Left renal pelvis (tissue), 4 donors: ENCODE measurements at regions not wholly inside any gene's neighbourhood (a gene's known extent, or its start where the extent isn't known, plus 50 kb on each side); places are given as distances from the start of the nearest gene placed in this dataset.

Experiments
- DNase-seq, 4 donors: peaks; one replicate each; pipeline ENCODE4 v3.0.0-alpha.2; 2013; ENCODE audit warnings: low read depth in 4 of 4, low spot score in 3 of 4

DNA sequence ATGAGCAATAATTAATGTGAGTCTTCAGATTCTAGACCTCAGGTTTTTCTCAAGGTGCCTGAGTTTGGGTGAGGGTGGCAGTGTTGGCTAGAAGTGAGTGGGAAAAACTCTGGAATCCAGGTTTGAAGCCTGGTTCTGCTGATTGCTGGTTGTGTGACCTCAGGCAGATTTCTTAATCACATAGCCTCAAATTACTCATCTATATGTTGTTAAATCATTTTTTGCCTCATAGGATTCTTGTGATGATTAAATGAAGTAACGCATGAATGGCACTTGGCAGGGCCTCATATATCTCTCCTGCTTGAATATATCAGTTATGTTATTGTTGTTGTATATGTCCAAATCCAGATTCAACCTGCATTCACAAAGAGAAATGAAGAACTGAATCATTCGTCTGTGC lies 60.5 kb downstream of the NR2F2 start:
- no peak for DNase-seq

DNA sequence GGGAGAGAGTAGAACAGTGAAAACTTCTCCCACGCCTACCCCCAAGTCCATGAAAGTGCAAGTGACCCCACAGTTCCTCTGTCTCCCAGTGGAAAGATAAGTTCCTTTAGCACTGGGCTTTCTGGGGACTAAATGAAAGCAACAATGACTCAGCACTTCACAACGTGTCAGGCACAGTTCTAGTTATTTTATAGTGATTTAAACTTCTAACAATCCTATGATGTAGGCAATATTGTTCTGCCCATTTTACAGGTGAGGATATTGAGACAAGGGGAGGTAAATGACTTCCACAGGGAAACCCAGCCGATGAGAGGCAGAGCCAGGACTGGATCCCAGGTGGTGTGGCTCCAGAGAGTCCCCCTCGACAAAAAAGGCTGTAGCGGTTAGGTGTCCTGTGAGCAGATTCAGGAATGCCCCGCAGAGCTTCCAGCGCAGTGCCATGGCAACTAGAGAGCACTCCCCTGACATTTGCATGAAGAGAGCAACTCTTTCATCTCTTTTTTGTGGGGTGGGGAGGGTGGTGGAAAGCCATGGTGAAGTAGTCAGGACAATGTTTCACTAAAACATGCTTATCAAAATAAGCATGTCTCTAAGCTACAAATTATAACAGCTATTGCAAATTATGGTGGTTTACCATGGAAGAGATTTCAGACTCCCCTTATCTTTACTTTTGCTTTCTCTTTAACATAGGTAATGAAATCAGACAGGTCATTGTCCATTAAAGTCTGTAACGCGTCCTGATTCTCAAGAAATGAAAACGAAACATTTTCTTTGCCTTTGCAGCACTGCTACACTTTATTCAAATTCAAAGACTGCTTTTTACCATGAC lies 62.1 kb downstream of the NR2F2 start:
- DNase-seq = no peak

DNA sequence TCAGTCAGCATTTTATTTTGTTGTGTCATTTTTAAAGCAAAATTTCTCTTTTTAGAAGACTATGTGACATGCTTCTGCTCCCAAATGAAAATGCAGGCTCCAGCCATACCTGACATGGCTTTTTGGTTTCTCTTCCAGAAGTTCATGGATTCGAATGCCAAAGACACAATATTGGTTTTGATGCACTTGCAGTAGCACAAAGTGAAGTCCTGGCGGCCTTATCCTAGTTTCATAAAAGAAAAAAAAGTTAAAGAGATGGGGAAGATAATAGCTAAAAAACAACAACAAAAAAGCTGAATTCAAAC lies 62.7 kb downstream of the NR2F2 start:
- DNase-seq = no peak

DNA sequence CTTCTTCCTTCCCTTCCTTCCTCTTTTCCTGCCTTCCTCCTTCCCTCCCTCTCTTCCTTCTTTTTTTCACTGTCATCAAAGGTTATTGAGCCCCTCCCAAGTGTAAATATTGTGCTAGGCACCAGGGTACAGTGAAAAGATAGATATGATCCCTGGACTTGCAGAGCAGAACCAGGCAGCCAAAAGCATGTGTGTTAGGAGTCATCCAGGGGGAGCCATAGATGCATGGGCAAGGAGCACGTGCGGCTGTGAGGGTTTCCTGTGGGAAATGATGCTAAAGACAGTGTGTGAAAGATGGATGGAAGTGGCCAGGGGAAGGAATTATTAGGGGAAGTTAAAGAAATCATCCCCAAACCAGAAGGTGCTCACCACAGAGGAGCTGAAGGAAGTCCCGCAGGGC lies 65.2 kb downstream of the NR2F2 start:
- no peak for DNase-seq

DNA sequence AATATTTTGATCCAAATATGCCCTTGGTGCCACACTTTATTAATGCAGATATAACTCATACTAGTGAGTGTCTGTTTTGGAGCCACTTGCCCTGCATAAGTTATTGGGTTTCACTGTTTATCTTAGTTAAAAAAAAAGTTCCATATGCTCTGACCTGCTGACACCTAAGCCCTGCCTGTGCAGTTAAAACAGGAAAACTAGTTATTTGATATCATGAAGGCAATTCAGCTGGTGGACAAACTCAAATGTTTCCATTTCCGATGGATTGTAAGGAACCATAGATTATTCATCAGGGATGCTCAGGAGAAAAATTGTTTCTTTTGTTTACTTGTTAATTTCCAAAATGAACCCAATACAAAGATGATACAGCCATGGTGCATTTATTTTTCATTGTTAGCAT lies 68.3 kb downstream of the NR2F2 start:
- no peak for DNase-seq

DNA sequence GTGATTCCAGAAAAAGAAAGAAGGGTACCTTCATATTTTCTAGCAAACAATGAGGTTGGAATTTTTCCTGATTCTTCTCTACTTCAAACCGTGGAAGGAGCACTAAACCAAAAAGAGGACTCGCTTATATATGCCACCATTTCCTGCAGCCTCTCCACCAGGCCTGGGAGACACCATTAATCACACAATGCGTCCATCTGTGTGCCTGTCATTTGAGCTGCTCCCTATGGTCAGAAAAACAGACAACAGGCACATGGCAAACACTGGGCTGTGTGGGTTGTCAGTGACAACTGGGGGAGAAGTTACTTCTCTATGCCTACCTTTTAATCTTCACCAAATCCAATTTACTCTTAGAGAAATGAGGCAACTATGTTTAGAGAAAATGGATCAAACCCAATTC lies 71.9 kb downstream of the NR2F2 start:
- no peak for DNase-seq

DNA sequence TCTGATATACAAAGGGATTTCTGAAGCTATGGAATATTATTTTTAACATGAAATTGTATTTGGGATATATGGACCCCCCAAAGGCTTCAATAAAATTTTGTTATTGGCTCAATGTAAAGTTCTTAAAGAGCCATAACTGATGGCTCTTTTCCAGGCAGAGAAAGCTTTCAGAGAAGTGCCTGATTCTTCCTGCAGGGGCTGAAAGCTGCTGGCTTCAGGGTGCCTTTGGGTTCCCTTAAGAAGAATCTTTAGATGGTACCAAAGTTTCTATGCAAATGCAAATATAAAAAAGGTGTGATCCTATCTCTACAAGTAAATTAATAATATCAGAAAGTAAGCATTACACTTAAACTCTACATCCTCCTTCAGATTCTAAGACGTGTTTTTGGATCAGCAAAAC lies 72.6 kb downstream of the NR2F2 start:
- no peak for DNase-seq

DNA sequence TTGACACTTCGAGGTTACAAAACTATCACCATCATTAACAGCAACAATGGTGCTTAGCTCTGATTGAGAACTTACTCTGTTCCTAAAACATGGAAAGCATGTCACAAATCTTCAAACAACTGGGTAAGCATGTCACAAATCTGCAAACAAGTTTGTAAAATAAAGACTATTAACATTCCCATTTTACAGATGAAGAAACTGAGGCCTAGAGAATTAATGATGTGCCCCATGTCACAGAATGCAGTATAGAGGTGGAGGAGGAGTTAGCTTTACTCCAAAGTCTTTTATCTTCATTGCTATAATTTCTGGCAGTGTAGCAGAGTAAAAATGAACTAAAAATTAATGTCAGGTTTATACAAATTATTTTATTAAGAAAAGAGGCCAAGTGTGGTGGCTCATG lies 73.4 kb downstream of the NR2F2 start:
- DNase-seq = no peak

DNA sequence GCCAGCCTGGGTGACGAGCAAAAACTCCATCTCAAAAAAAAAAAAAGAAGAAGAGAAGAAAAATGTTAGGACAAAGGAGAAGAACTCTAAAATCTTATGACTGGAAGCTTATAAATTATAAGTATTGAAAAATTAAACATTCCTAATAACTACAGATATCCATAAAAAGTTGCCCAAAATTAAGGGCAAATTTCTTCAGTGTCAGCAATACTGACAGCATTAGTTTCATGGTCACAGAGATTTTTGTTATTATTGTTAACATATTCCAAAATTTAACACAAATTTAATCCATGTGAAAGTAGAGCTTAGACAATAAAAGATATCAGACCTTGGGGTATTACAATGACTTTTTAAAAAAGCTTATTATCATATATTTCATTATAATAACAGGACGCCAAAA lies 74.1 kb downstream of the NR2F2 start:
- no peak for DNase-seq

DNA sequence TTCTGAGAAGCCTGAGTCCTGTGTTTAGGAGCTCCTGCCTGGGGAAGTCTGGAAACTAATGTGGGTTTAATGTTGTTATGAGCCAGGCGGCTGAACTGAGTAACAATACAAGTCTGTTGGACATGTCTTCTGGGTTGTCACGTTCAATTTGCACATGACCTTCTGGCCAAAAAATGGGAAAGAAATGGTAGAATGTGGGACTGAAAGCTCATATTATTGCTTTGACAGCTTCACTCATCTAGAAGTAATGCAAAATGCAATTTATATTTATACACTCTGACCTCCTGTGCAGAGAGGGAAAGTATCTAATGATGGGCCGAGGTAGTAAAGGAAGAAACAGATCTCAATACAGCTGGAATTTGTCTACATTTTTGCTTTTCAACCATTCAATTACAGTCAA lies 75.8 kb downstream of the NR2F2 start:
- no peak for DNase-seq

DNA sequence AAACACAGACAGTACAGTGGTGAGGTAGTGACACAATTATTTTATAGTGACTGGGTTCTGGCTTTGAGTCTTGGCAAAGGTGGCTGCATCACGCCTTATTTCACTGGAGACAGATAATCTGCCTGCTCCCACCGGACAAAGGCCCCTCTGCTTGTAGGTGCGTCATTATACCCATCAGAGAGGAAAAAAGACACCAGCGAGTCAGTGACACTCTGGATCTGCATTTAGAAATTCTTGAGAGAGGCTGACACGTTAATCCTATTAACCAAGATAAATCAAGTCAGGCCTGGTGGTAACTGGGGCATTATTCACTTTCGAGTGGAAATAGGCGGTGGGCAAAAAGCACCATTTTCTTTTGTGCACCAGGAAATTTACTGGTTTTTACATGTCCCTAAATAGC lies 76.2 kb downstream of the NR2F2 start:
- no peak for DNase-seq

DNA sequence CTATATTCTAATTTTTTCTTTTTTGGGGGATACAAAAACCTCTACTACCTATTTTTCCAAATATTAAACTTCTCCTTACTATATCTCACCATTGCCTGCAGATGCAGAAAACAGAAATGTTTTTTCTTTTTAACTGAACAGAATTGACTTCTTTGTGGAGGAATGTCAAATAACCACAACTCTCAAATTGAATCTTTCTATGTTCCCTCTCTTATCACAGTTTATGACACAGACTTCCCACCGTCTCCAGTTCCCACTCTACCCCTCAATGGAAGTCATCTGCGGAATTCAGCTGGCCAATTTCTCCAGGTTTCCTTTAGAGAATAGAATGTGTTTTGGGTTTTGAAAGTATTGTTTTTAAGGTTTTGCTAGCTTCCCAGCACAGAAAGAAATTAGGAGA lies 77.0 kb downstream of the NR2F2 start:
- no peak for DNase-seq

DNA sequence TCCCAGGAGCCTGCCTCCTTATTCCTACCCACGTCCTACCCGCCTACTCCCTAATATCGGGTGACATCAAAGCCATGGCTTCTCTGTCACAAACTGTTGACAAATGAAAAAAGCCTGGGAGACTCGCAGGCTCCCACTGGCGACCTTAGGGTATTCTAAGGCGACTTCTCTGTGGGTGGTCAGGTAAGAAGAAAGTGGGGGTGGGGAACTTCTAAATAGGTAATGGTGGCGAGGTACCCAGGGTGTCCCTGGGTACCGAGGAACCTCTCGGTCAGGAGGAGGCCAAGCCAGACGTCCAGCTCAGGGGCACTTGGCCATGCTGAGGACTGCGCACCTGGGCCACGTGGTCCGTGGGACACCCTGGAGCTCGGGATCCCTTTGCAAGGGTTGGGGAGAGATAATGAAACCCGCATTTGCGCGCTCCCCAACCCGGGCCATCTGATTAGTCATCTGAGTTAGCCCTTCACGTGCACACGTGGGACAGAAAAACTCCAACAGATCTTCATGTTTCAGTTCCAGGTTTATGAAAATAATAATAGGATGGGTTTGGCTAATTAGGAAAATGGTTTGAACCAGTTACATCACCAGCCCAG lies 78.2 kb downstream of the NR2F2 start:
- DNase-seq = no peak

DNA sequence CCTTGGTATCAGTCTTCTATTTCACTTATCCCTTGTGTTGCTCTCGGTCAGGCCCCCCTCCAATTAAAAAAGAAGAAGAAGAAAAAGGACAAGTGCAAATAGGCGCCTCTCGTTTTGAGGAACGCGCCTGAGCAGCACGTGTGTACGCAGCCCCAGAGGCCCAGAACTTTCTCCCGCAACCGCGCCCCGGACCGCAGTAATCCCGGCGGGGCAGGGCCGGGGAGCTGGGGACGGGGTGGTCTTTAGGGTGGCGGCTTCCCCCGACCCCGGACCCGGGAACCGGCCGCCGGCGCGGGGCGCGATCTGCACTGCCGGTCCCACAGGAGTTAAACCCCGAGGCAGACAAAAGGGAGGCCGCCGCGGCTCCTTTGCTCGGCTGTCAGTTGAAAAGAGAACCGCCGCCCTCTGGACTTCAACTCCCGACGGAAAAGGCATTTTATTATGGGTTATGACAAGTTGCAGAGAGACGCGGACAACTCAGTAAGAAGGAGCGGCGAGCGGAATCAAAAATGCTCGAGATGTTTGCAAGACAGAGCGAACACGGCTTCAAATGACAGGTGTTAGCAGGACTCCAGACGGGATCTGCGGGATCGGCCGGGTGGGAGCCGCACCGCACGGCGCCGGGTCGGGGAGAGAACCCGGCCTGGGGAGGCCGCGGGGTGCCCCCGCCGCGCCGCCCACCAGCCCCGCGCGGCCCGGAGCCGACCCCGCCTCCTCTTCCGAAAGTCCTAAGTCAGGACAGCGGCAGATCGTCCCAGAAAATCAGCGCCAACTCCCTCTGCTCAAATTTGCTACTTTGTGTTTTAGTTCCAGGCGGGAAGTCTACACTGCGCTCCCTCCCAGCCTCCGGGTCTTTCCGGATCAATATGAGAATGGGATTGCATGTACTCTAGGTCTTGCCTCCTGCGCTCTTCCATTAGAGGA lies 79.0 kb downstream of the NR2F2 start:
- no peak for DNase-seq

DNA sequence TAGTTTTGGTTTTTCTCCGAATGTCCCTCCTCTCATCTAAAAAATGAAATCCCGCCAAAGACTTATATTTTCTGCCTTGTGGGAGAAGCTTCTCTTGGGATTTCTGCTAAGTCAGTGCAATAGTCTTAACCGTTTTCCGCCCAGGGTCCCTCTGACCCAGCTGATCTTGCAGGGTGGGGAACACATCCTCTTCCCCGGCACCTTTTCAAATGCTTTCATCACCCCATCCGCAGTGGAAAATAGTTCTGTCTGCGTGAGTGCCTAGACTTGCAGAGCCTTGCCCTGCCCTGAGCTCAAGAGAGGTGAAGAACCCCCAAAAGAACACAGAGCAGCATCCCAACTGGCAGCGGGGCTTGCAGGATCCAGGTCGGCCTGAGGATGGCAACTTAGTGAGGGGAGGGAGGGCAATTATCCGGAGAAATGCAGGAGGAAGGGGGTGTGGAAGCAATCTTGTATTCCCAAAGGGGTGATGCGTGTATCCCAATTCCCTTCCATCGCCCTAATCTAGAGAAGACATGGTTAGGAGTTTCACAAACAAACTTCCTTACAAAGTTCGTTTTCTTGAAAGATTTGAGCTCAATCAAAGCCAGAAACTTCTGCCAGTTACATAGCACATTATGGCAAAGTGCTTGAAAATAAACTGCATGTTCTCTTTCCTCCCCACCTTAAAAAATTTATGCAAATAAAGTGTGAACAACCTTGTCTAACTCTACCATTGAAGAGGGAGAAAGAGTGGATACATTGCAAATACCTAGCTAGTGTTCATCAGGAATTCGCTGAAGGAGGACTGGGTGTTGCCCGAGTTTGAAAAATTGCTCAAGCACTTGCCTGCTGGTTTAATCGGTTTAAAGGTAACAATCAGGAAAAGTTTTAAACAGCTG lies 79.9 kb downstream of the NR2F2 start:
- DNase-seq = no peak

DNA sequence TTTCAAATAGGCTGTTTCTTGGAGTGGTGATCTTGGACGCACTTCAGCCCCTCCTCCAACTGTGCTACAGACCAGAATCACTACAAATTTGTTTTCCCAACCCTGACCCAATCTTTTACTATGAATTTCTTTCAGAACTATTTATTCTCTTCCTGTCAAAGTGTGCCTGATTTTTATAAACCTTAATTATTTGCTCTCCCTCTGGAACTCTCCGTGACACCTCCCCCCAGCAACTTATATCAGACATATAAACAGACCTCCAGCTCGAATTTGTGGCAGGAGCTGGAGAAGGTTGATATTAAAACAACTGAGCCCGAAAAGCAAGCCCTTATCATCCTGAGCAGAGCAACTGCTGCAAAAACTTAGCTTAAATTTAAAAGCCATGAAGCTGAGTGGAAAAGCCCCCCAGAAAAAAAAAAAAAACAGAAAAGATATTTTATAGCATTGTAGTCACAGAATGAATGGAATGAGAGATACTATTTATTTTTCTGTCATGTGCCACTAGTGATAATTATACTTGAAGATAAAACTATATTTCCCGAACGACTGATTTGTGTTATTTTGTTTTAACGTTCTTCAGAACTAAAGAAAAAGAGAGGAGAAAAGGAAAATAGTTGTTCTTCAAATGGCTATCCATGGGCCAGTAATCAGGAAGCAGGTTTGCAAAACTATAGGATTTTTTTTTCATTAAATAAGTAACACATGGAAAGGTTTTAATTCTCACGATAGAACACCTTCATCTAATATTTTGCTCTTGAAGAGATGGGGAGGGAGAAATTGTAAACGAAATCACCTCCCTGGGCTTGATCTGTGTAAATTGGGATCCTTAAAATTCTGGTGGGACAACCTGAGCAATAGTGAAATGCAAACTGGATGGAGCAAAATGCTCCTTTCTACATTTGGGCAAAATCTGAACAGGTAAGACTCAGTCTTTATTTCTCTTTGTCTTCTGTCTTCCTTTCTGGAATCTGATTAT lies 80.8 kb downstream of the NR2F2 start:
- no peak for DNase-seq

DNA sequence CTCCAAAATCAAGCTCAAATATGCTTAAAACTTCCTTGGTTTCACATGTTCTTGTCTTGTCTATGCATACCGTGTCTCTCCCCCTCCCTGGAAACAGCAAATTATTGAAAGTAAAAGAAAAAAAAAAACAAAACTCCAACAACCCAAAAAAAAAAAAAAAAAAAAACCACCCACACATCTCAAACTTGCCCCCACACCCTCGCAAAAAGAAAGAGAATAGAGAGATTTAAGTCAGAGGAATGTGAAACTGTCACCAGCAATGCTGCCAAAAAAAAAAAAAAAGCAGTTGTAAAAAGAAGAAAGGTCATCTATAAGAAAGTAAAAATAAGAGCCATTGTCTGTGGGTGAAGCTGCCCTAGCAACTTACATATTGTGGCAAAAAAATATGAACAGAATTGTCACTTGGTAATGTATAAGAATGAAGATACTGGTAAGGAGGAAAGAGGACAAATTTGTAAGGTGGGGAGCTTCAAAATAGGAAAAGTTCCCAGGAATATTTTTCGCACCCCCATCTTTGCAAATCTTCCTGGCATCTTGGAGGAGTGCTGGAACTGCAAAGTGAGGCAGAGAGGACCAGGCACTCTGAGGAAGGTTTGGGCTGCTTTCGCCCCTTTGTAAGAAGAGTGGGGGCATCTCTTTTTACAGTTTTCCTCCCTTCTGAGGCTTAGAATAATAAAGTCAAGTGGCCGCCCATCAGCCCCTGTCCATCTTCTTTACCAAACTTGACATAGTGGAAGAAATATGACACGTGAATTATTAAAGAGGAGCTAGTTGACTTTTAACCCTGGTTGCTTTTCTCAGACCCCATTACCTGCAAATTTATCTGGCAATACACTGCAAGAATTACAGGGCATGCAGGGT lies 81.8 kb downstream of the NR2F2 start:
- no peak for DNase-seq

DNA sequence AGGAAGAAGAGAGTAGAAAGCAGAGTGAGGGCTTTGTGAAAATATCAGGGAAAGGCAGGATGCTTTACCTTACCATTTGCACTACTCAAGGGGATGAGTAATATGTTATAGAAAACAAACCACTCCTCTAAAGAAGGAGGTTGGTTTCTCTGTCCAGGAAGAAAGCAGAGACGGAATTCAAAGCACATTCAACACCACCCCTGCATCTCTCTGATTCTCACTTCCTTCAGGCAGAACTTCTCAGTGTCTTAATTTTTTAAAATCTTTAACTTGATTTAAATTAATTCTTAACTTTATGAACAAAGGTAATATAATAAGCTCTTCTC lies 82.4 kb downstream of the NR2F2 start:
- DNase-seq = no peak

DNA sequence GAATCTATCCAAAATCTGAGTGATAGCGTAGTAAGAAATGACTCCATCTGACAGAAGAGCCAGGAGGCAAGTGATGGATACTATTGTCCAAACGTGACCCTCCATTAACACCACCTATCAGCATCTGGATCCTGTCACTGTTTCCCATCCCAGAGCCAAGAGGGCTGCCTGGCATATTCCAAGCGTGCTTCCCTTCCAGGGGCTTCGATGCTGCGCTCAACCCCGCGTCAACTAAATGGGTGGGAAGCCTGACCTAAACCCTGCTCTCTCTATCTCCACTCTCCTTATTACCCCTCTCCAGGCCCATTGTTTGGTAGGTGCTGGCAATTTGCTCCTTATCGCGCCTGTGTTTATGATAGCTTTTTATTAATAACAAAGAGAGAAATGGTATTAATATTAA lies 83.2 kb downstream of the NR2F2 start:
- no peak for DNase-seq
